ENCODE measurements at regions not wholly inside any gene's neighbourhood (a gene's known extent, or its start where the extent isn't known, plus 50 kb on each side); places are given as distances from the start of the nearest gene placed in this dataset.

- Histone ChIP-seq H3K9ac (ENCODE audit: low read depth, low read length) (no peak overlapping the region), H3K4me3 (ENCODE audit: low read length) (no peak overlapping the region), H3K36me3 (ENCODE audit: insufficient read depth, low read length) (no peaks in the 10 kb centered on the region), H3K4me1 (ENCODE audit: control insufficient read depth, insufficient read depth, low read length) (no peaks in the 10 kb centered on the region), H3K4me2 (ENCODE audit: low read length) (no peak overlapping the region), H3K27me3 (ENCODE audit: control insufficient read depth, insufficient read depth, low read length) (no peaks in the 10 kb centered on the region), H3K9me3 (replicated peaks; ENCODE audit: low read length) (no peaks in the 10 kb centered on the region)
These were observed 448.3 kb downstream of the TLE4 start for GRCh38 chr9:80020056-80020455.

DNA sequence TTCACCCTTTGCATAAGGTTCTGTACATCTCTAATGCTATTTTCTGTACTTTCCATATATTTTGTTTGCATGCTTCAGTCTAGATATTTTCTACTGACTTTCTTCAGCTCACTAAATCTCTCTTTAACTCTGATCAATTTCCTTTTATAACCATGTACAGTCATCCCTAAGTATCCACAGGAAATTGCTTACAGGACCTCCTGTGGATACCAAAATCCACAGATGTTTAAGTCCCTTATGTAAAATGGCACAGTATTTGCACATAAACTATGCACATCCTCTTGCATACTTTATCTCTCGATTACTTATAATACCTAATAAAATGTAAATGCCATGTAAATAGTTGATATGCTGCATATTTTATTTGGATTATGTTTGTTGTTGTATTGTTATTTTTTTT is 442.1 kb downstream of the TLE4 start:
- no peak overlapping the region for H3K4me3 ChIP-seq (ENCODE audit: low read length)
- H3K36me3 ChIP-seq (ENCODE audit: insufficient read depth, low read length): no peaks in the 10 kb centered on the region
- no peak overlapping the region for H3K4me2 ChIP-seq (ENCODE audit: low read length)
- H3K9ac ChIP-seq (ENCODE audit: low read depth, low read length): no peak overlapping the region
- no peaks in the 10 kb centered on the region for H3K27me3 ChIP-seq (ENCODE audit: control insufficient read depth, insufficient read depth, low read length)
- no peaks in the 10 kb centered on the region for H3K9me3 ChIP-seq (replicated peaks; ENCODE audit: low read length)
- peaks cover 5% of the 10 kb centered on the region for H3K4me1 ChIP-seq (ENCODE audit: control insufficient read depth, insufficient read depth, low read length)

DNA sequence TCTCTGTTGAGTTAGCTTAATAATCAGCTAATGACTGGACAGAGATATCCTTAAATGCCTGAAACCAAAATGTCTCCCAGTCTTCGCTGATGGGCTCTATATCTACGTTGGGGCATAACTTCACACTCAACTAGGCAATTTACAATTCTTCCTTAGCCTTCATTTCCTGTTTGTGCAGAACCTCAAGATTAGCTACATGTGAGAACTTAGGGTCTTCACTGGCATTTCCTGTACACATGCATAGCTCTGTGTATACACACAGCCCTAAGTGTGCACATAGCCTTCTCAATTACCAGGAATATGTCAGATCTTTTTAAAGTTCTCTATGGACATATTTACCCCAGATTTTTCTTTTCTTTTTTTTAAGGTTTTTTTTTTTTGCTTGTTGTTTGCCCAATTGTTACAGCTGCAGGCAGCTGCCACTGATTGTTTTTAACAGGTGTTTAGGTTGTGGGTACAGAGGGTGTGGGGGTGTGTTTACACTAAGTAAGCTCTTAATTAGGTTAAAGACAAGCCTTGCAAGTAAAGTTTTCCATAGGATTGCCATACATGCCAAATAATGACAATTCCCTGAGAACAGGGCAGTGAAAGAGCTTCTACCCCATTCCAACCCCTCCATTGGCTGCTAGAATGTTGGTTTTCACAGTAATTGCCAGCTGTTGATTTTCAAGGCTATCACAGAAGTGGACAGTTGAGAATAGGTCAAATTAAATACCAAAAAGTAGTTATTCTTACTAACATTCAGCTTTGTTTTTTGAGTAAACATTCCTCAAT is 441.0 kb downstream of the TLE4 start:
- Histone ChIP-seq H3K9me3 (replicated peaks; ENCODE audit: low read length) (no peaks in the 10 kb centered on the region), H3K27me3 (ENCODE audit: control insufficient read depth, insufficient read depth, low read length) (no peaks in the 10 kb centered on the region), H3K9ac (ENCODE audit: low read depth, low read length) (no peak overlapping the region), H3K4me3 (ENCODE audit: low read length) (no peak overlapping the region), H3K4me1 (ENCODE audit: control insufficient read depth, insufficient read depth, low read length) (peaks cover 5% of the 10 kb centered on the region), H3K36me3 (ENCODE audit: insufficient read depth, low read length) (no peaks in the 10 kb centered on the region), H3K4me2 (ENCODE audit: low read length) (no peak overlapping the region)

- Histone ChIP-seq H3K9me3 (replicated peaks; ENCODE audit: low read length) (no peaks in the 10 kb centered on the region), H3K36me3 (ENCODE audit: insufficient read depth, low read length) (no peaks in the 10 kb centered on the region), H3K4me3 (ENCODE audit: low read length) (no peak overlapping the region), H3K4me1 (ENCODE audit: control insufficient read depth, insufficient read depth, low read length) (peaks cover 14% of the 10 kb centered on the region), H3K9ac (ENCODE audit: low read depth, low read length) (no peak overlapping the region), H3K4me2 (ENCODE audit: low read length) (no peak overlapping the region), H3K27me3 (ENCODE audit: control insufficient read depth, insufficient read depth, low read length) (no peaks in the 10 kb centered on the region)
These were observed 437.4 kb downstream of the TLE4 start for GRCh38 chr9:80009204-80009603.

GRCh38 chr9:80004714-80005113 is 432.9 kb downstream of the TLE4 start:
- no peaks in the 10 kb centered on the region for H3K27me3 ChIP-seq (ENCODE audit: control insufficient read depth, insufficient read depth, low read length)
- no peaks in the 10 kb centered on the region for H3K9me3 ChIP-seq (replicated peaks; ENCODE audit: low read length)
- H3K4me1 ChIP-seq (ENCODE audit: control insufficient read depth, insufficient read depth, low read length): peaks cover 9% of the 10 kb centered on the region
- H3K9ac ChIP-seq (ENCODE audit: low read depth, low read length): no peak overlapping the region
- H3K36me3 ChIP-seq (ENCODE audit: insufficient read depth, low read length): no peaks in the 10 kb centered on the region
- H3K4me2 ChIP-seq (ENCODE audit: low read length): no peak overlapping the region
- H3K4me3 ChIP-seq (ENCODE audit: low read length): no peak overlapping the region

DNA sequence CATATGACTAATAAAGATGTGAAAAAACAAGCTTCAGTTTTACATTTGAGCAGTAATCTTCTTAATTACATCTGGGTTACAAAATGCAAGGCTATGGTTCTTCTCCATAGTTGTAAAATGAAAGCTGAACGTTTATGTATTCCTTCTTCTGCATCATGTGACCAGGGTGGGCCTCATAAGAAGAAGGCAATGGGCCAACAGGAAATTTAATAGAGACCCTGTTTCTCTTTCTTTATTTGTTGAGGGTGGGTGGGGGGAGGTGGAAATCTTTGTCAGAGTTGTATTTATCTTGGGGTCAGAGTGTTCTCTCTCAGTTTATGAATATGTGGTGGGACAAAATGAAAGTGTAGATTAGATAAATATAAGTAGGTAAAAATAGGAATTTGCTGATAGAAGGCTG is 418.8 kb downstream of the TLE4 start:
- H3K9ac ChIP-seq (ENCODE audit: low read depth, low read length): no peak overlapping the region
- no peaks in the 10 kb centered on the region for H3K9me3 ChIP-seq (replicated peaks; ENCODE audit: low read length)
- H3K4me2 ChIP-seq (ENCODE audit: low read length): no peak overlapping the region
- H3K4me3 ChIP-seq (ENCODE audit: low read length): no peak overlapping the region
- H3K36me3 ChIP-seq (ENCODE audit: insufficient read depth, low read length): no peaks in the 10 kb centered on the region
- H3K27me3 ChIP-seq (ENCODE audit: control insufficient read depth, insufficient read depth, low read length): no peaks in the 10 kb centered on the region
- no peaks in the 10 kb centered on the region for H3K4me1 ChIP-seq (ENCODE audit: control insufficient read depth, insufficient read depth, low read length)

DNA sequence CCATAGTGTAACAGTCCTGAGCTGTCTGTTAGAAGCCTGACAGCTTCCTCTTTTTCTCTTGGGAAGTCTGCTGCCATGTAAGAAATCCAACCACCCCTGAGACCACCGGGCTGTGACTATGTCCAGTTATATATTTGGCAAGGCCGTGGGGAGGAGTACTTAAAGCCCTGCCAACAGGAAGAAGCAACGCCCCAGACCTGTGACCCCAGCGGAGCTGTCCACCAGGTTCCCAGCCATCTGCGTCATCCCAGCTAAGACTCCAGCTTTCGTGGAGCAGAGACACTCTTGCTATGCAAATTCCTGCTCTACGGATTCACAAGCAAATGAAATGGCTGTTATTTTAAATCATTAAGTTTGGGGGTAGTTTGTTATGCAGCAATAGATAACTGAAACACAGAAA is 417.3 kb downstream of the TLE4 start:
- H3K4me1 ChIP-seq (ENCODE audit: control insufficient read depth, insufficient read depth, low read length): no peaks in the 10 kb centered on the region
- H3K4me3 ChIP-seq (ENCODE audit: low read length): no peak overlapping the region
- no peaks in the 10 kb centered on the region for H3K27me3 ChIP-seq (ENCODE audit: control insufficient read depth, insufficient read depth, low read length)
- H3K9me3 ChIP-seq (replicated peaks; ENCODE audit: low read length): no peaks in the 10 kb centered on the region
- H3K9ac ChIP-seq (ENCODE audit: low read depth, low read length): no peak overlapping the region
- H3K36me3 ChIP-seq (ENCODE audit: insufficient read depth, low read length): no peaks in the 10 kb centered on the region
- H3K4me2 ChIP-seq (ENCODE audit: low read length): no peak overlapping the region

- no peak overlapping the region for H3K9ac ChIP-seq (ENCODE audit: low read depth, low read length)
- H3K4me2 ChIP-seq (ENCODE audit: low read length): no peak overlapping the region
- no peaks in the 10 kb centered on the region for H3K36me3 ChIP-seq (ENCODE audit: insufficient read depth, low read length)
- H3K4me3 ChIP-seq (ENCODE audit: low read length): no peak overlapping the region
- no peaks in the 10 kb centered on the region for H3K27me3 ChIP-seq (ENCODE audit: control insufficient read depth, insufficient read depth, low read length)
- no peaks in the 10 kb centered on the region for H3K4me1 ChIP-seq (ENCODE audit: control insufficient read depth, insufficient read depth, low read length)
- no peaks in the 10 kb centered on the region for H3K9me3 ChIP-seq (replicated peaks; ENCODE audit: low read length)
These were observed 416.4 kb downstream of the TLE4 start for GRCh38 chr9:79988126-79988525.

- Histone ChIP-seq H3K9ac (ENCODE audit: low read depth, low read length) (no peak overlapping the region), H3K4me1 (ENCODE audit: control insufficient read depth, insufficient read depth, low read length) (no peaks in the 10 kb centered on the region), H3K4me3 (ENCODE audit: low read length) (no peak overlapping the region), H3K9me3 (replicated peaks; ENCODE audit: low read length) (no peaks in the 10 kb centered on the region), H3K27me3 (ENCODE audit: control insufficient read depth, insufficient read depth, low read length) (no peaks in the 10 kb centered on the region), H3K4me2 (ENCODE audit: low read length) (no peak overlapping the region), H3K36me3 (ENCODE audit: insufficient read depth, low read length) (no peaks in the 10 kb centered on the region)
These were observed 414.7 kb downstream of the TLE4 start for GRCh38 chr9:79986437-79986836.

GRCh38 chr9:79985772-79986171 is 414.0 kb downstream of the TLE4 start:
- H3K36me3 ChIP-seq (ENCODE audit: insufficient read depth, low read length): no peaks in the 10 kb centered on the region
- no peak overlapping the region for H3K4me2 ChIP-seq (ENCODE audit: low read length)
- H3K9ac ChIP-seq (ENCODE audit: low read depth, low read length): no peak overlapping the region
- H3K4me3 ChIP-seq (ENCODE audit: low read length): no peak overlapping the region
- H3K27me3 ChIP-seq (ENCODE audit: control insufficient read depth, insufficient read depth, low read length): no peaks in the 10 kb centered on the region
- no peaks in the 10 kb centered on the region for H3K4me1 ChIP-seq (ENCODE audit: control insufficient read depth, insufficient read depth, low read length)
- H3K9me3 ChIP-seq (replicated peaks; ENCODE audit: low read length): no peaks in the 10 kb centered on the region

- H3K4me1 ChIP-seq (ENCODE audit: control insufficient read depth, insufficient read depth, low read length): no peaks in the 10 kb centered on the region
These were observed 413.5 kb downstream of the TLE4 start for GRCh38 chr9:79985264-79985663.

GRCh38 chr9:79984429-79985067 is 412.8 kb downstream of the TLE4 start:
- no peaks in the 10 kb centered on the region for H3K36me3 ChIP-seq (ENCODE audit: insufficient read depth, low read length)
- H3K4me3 ChIP-seq (ENCODE audit: low read length): no peak overlapping the region
- H3K4me2 ChIP-seq (ENCODE audit: low read length): no peak overlapping the region
- H3K9ac ChIP-seq (ENCODE audit: low read depth, low read length): no peak overlapping the region
- H3K9me3 ChIP-seq (replicated peaks; ENCODE audit: low read length): no peaks in the 10 kb centered on the region
- H3K27me3 ChIP-seq (ENCODE audit: control insufficient read depth, insufficient read depth, low read length): no peaks in the 10 kb centered on the region
- no peaks in the 10 kb centered on the region for H3K4me1 ChIP-seq (ENCODE audit: control insufficient read depth, insufficient read depth, low read length)

More at GRCh38 chr9:79985264-79985663, 413.5 kb downstream of the TLE4 start:
- H3K4me3 ChIP-seq (ENCODE audit: low read length): no peak overlapping the region
- H3K27me3 ChIP-seq (ENCODE audit: control insufficient read depth, insufficient read depth, low read length): no peaks in the 10 kb centered on the region
- no peak overlapping the region for H3K9ac ChIP-seq (ENCODE audit: low read depth, low read length)
- H3K9me3 ChIP-seq (replicated peaks; ENCODE audit: low read length): no peaks in the 10 kb centered on the region
- no peak overlapping the region for H3K4me2 ChIP-seq (ENCODE audit: low read length)
- no peaks in the 10 kb centered on the region for H3K36me3 ChIP-seq (ENCODE audit: insufficient read depth, low read length)
